ENCODE measurements at regions not wholly inside any gene's neighbourhood (a gene's known extent, or its start where the extent isn't known, plus 50 kb on each side); places are given as distances from the start of the nearest gene placed in this dataset.
"Not testable (repeated sequence)": the region's sequence is repeated elsewhere in the genome, so short reads cannot be mapped to it uniquely, and the experiment has no call there.

GRCh38 chr2:176573612-176574483, 304.6 kb downstream of the MTX2 start:
- no peak for DNase-seq (ENCODE audit: low read depth, low spot score)

GRCh38 chr2:176574484-176575236, 305.4 kb downstream of the MTX2 start:
- DNase-seq (ENCODE audit: low read depth, low spot score), result no peak

- DNase-seq (ENCODE audit: low read depth, low spot score), result no peak
These were observed 306.0 kb downstream of the MTX2 start for GRCh38 chr2:176575237-176575744.

- DNase-seq (ENCODE audit: low read depth, low spot score), result no peak
These were observed 307.8 kb downstream of the MTX2 start for GRCh38 chr2:176577054-176577453.

DNA sequence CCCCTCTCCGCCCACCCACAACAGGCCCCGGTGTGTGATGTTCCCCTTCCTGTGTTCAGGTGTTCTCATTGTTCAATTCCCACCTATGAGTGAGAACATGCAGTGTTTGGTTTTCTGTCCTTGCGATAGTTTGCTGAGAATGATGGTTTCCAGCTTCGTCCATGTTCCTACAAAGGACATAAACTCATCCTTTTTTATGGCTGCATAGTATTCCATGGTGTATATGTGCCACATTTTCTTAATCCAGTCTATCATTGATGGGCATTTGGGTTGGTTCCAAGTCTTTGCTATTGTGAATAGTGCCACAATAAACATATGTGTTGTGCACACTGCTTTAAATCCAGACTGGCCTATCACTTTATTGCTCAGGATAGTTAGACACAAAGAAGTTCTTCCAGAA, 309.1 kb downstream of the MTX2 start:
- DNase-seq (ENCODE audit: low read depth, low spot score), result not testable (repeated sequence)

DNA sequence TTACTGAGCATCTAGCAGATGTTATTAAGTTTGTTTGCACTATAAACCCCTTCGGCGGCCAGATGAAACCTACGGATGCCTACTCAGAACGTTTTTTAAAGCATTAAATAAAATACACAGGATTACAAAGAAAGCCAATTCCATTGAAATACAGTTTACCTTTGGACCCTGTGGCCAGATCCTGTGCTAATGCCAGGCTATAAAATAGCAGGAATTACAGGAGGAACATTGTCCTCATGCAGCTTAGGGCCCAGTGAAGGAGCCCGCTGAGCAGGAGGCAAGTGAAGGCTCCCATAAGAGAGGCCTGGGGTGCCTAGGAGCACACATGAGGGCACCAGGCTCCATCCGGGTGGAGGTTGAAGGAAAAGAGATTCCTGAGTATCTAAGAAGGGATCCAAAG, 310.4 kb downstream of the MTX2 start:
- DNase-seq (ENCODE audit: low read depth, low spot score), result no peak

- DNase-seq (ENCODE audit: low read depth, low spot score), result no peak
These were observed 312.4 kb downstream of the MTX2 start for GRCh38 chr2:176581557-176582165.

GRCh38 chr2:176582176-176582575, 312.9 kb downstream of the MTX2 start:
- DNase-seq (ENCODE audit: low read depth, low spot score), result no peak

GRCh38 chr2:176582990-176583481, 313.8 kb downstream of the MTX2 start:
- no peak for DNase-seq (ENCODE audit: low read depth, low spot score)

DNA sequence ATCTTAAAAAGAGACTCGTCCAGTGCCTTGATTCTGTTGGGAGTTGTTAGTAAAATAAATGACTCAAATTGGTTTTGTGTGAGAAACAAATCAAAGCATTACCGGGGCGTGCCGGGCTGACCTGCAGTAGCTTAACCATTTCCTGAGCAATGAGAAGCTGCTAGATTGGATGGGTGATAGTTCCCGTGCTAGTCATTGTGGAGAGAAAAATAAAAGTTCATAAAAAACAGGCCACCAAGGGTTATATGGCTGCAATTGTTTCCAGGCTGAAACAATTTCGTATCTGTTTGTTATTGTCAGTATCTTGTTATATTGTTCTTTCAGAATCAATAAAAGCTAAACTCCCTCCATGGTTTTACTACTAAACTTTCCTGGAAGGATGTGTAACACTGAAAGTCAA, 314.4 kb downstream of the MTX2 start:
- DNase-seq (ENCODE audit: low read depth, low spot score), result no peak

DNA sequence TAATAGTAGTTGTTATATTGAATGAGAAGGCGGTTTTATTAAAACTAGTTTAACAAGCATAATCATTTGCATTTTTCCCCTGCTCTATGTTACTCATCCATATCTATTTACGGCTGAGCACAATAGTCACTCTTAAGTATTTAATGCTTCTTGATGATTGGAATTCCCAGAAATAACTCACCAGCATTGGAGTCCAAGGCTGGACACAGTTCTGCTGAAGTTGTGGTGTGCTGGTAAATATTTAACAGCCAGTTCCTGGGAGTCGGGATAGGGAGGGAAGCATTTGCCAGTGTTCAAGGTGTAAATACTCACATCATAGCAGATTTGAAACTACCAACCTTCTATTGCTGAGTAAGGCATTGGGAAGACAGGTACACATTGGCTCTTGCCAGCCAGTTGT, 315.1 kb downstream of the MTX2 start:
- no peak for DNase-seq (ENCODE audit: low read depth, low spot score)

GRCh38 chr2:176585291-176585690, 316.0 kb downstream of the MTX2 start:
- DNase-seq (ENCODE audit: low read depth, low spot score), result no peak

- DNase-seq (ENCODE audit: low read depth, low spot score), result no peak
These were observed 316.5 kb downstream of the MTX2 start for GRCh38 chr2:176585791-176586190.

DNA sequence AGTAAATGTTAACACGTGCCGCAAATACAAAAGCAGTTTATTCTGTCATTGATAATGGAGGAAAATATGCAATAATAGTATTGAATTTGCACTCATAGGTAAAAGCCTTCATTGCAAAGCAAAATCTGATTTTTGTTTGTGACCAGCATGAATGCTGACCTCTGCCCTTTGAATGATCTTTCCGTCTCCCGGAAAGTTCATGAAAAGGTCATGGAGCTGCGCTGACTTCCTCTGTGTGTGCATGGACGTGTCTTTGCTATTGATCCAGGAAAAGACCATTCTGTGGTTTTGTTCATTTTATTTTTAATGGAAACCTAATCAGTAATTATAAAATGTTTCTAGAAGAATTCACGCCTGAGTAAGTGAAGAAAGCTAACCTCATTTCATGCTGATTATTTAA, 320.0 kb downstream of the MTX2 start:
- no peak for DNase-seq (ENCODE audit: low read depth, low spot score)

GRCh38 chr2:176589825-176590440, 320.7 kb downstream of the MTX2 start:
- no peak for DNase-seq (ENCODE audit: low read depth, low spot score)

DNA sequence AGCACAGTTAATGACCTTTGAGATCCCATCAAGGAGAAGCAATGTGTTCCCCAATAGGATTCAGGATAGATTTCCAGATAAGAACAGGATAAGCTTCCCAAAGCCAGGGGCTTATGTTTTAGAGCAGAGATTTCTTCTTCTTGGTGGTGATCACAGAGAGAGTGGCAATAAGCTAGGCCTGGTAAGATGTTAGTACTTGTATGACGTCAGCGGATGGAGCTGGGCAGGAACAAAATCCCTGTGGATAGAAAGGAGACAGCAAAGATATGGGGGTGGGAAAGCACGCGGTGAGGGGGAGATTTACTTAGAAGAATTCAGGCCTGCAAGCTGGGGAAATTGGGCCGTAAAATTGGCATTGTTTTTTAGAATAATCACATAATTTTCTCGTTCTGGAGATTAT, 323.0 kb downstream of the MTX2 start:
- DNase-seq (ENCODE audit: low read depth, low spot score), result no peak

DNA sequence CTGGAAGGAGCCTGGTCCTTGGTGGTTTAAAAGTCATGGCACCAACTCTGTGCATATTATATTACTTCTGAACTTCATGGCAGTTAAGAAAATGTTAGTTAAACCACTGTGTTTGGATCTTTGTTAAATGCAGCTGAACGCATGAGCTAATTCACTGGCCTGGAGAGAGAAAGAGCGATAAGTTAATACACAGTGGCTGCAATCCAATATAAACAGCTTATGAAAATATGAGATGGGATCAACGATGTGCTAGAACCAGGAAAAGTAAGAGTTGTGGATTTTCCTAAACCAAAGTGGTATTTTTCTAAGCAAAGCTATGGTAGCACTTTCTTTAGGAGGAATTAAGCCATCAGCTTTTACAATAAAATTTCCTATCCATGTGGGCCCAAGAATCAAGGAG, 326.7 kb downstream of the MTX2 start:
- DNase-seq (ENCODE audit: low read depth, low spot score), result no peak

DNA sequence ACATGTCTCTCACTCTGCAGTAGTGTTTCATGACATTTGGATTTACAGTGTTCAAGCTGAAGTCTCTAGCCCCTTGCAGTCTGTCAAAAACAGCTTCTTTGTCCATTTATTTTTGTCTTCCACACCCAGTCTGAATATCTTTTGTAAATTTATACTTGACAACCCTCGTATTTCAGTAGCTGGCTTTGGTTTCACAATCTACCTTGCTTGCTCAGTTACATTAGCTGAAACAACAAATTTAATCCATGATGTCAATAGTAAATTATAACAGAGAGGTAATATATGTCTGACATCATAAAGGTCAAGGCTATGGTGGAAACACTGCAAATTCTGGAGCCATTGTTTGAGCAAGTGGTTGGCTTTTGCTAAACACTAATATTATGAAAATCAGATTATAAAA, 328.7 kb downstream of the MTX2 start:
- no peak for DNase-seq (ENCODE audit: low read depth, low spot score)

DNA sequence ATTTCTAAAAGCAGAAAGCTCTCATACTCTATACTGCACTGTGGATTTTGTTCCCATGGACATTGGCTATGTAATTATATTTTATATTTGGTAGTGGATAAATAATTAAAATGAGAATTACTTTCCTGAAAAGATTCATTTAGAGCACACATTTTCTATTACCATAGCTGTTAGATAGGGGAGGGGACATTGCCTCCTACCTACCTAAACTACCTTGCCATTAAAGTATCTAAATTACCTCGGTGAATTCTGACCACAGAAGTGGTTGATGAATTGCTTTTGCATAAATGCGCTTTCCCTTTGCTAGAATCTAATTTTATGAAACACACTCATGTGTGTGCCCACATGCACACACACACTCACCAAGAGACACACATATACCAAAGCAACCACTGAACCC, 329.1 kb downstream of the MTX2 start:
- DNase-seq (ENCODE audit: low read depth, low spot score), result no peak

DNA sequence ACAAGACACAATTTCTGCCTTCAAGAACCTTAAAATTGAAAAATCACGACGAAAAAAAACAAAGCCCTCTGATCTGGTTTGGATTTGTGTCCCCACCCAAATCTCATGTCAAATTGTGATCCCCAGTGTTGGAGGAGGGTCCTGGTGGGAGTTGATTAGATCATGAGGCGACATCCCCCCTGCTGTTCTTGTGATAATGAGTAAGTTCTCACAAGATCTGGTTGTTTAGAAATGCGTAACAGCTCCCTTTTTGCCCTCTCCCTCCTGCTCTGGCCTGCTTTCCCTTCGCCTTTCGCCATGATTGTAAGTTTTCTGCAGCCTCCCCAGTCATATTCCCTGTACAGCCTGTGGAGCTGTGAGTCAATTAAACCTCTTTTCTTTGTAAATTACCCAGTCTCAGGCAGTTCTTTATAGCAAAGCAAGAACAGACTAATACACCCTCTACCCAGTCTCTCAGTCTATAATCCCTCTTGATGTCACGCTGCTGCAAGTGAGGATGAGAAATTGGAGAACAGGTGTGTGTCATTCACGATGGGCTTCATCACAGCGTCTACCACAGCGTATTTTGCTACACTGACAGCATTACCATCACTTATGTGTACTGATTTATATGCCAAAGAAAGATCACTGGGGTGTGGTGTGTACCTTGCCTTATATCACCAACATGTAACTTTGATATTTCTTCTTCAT, 330.7 kb downstream of the MTX2 start:
- no peak for DNase-seq (ENCODE audit: low read depth, low spot score)

DNA sequence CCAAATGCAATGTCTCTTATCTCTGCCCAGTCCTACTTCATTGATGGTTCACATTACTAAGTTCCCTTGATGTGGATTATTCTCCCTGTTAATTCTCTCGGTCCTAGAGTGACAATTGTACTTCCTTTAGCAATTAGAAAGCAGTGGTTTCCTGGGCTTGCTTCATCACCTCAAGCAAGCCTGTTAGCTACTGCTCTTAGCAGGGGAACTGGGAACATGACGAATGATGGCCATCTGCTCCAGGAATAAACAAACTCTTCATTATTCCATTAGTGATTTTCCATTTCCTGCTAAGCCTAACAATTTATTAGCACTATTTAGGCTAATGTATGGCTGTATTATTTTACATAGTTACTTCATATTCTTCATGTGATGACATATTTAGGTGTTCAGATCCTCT, 331.8 kb downstream of the MTX2 start:
- DNase-seq (ENCODE audit: low read depth, low spot score), result no peak

Measured in iPS DF 19.7 (cell line).